ENCODE measurements at regions not wholly inside any gene's neighbourhood (a gene's known extent, or its start where the extent isn't known, plus 50 kb on each side); places are given as distances from the start of the nearest gene placed in this dataset.
"Not testable (repeated sequence)": the region's sequence is repeated elsewhere in the genome, so short reads cannot be mapped to it uniquely, and the experiment has no call there.

DNA sequence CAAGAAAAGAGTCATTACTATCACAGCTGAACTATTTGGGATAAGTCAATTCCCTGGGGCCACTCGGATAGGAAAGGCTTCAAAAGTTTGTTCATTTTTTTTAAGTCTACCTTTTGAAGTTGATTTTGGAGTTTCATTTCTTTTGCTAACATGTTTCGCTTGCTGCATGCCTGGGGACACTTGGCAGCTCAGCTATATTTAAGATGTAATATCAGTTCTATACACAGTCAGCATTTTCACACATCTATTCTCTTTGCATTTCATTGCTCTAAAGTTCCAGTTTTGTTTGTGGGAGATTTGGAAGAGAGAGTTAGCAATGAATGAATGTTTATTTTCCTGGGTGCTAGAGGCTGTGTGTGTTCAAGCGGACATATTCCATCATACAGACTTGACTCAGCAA lies 445.2 kb upstream of the GRAMD2B start:
- no peak for DNase-seq

DNA sequence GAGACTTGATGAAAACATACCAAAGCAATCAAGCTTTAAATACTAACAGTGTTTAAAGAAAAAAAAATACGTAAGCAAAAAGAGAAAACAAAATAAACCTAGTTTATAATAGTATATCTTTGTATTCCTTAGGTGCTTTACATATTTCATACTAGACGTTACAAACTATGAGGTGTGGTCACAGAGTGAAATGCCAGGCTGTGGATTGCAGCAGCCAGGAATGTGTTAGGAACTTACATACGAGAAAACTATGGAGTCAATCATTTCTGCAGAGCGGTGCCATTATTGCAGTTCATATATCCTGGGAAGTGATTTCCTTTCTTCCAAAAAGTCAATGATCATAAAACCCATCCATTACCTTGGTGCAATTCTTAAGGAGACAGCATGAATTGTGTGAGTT lies 443.6 kb upstream of the GRAMD2B start:
- DNase-seq: no peak

DNA sequence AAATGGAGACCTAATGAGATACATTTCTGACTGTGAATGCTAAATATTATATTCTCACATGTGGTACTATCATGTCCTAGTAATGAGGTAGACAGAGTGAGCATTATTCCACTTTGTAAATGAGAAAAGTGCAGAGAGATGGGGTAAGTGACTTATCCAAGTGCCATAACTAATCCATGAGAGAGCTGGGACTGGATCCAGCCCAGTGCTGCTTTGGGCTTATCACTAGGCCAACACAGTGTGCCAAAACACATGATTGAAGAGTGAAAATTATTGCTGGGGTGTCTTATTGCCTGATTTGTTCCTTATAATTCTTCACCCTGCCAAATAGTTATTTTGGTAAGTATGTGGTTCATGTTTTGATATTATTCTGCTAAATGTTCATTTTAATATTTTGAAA lies 442.2 kb upstream of the GRAMD2B start:
- no peak for DNase-seq

- DNase-seq: no peak
These were observed 435.4 kb upstream of the GRAMD2B start for GRCh38 chr5:125987677-125988255.

GRCh38 chr5:125992050-125992449 lies 431.2 kb upstream of the GRAMD2B start:
- no peak for DNase-seq

DNA sequence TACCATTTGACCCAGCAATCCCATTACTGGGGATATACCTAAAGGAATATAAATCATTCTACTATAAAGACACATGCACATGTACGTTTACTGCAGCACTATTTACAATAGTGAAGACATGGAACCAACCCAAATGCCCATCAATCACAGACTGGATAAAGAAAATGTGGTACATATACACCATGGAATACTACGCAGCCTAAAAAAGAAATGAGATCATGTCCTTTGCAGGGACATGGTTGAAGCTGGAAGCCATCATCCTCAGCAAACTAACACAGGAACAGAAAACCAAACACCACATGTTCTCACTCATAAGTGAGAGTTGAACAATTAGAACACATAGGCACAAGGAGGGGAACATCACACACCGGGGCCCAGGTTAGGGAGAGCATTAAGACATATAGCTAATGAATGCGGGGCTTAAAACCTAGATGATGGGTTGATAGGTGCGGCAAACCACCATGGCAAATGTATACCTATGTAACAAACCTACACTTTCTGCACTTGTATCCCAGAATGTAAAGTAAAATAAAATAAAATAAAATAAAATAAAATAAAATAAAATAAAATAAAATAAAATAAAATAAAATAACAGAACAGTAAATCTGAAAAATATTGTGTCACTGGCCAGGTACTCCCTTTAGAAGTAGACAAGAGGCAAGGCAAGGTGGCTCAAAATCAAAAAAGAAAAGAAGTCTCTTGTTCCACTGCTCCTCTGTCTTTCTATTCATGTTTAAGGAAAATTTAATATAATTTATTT lies 423.8 kb upstream of the GRAMD2B start:
- DNase-seq: not testable (repeated sequence)

DNA sequence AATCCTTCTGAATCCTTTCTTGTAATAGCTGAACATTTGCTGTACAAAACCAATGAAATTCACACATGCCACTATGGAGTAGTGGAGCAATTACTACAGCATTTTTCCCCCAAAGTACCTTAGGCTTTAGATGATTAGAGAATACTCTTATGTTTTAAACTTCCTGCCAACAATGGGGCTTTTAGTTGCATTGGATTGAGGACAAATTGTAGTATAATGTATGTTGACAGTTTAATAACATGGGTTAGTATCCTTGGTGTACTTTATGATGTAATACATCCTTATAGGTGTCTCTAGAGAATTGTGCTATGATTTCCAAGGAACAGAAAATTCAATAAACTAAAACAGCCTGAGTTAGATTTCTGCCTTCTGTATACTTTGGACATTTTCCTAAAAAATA lies 422.7 kb upstream of the GRAMD2B start:
- no peak for DNase-seq

DNA sequence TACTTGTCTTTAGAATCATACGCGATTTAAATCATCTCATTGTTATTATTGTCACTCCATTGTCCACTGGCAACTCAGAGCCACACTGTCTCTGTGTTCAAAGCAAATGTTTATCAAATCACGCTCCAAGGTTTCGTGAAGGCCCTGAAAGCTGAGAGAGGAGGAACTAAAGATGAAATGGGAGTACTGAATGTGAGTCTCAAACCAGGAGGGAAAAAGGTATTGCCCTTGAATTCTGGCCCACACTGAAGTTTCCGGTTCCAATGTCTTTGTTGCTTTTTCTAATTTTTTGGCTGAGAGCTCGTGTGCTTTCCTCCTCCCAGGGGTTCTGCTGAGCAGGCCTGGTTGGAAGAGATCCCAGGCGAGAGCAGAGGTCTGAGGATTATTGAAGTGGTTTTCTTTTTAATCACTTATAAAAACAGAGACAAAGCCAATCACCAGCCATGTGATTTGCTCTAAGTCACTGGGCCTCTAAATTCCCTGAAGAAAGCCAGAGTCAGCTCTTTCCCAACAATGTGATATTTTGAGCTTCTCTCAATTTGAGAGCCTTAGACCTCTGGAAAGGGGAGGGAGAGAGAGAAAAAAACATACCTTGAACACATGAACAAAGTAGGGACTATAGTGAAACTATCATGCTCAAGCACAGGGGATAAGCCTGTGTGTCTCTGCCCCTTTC lies 420.8 kb upstream of the GRAMD2B start:
- DNase-seq: peak; percentile 31

DNA sequence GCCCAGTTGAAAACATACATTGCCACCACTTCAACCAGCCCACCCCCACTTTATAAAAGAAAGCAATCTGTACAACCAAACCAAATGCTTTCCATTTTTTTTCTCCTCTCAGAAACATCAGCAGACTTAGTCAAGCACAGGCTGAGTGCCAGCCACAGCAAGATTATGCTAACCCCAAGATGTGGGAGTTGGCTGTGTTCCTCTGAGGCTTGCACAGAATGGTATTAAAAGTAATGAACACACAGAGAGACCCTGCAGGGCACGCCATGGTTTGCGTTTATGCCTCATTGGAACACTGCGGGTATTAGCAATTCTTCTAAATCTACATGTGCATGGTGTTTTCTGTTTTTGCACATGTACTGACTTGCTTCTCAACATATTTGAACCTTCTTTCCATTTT lies 419.9 kb upstream of the GRAMD2B start:
- DNase-seq: no peak

GRCh38 chr5:126004636-126005035 lies 418.6 kb upstream of the GRAMD2B start:
- DNase-seq: no peak

DNA sequence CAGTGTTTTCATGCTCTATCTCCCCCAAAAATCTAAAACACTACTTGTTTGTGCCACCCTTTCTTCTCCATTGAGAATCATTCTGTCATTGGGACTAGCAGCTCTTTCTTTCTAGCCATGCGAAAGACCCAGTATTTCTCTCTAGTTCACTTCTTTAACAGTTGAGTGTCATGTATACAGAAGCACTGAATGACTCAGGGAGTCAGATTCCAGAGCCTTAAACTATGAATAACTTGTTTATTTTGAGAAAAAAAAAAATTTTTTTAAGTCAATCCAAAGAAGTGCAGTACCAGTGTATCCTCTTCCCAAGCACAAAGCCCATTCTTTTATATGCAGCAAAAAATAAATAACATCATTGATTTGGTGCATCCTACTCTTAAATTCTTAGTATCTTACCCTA lies 415.4 kb upstream of the GRAMD2B start:
- no peak for DNase-seq

- no peak for DNase-seq
These were observed 413.6 kb upstream of the GRAMD2B start for GRCh38 chr5:126009566-126009965.

GRCh38 chr5:126011526-126011925 lies 411.7 kb upstream of the GRAMD2B start:
- not testable (repeated sequence) for DNase-seq

DNA sequence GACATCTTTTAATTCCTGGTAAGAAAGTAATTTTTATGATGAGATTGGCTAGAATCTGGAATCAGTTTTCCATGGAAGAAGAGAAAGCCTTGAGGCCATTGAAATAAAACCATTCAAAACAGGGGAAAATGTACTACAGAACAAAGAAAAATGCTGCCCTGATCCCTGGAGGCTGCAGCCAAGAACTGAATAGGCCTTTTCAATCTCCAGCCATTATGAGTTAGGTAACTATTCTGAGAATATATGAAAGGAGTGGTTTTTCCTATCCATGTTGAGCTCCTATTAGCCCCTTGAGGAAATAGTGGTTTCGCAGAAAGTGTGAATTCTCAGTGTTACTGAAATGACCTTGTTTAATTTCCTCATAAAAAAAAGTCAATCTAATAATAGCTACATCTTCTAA lies 408.5 kb upstream of the GRAMD2B start:
- no peak for DNase-seq

DNA sequence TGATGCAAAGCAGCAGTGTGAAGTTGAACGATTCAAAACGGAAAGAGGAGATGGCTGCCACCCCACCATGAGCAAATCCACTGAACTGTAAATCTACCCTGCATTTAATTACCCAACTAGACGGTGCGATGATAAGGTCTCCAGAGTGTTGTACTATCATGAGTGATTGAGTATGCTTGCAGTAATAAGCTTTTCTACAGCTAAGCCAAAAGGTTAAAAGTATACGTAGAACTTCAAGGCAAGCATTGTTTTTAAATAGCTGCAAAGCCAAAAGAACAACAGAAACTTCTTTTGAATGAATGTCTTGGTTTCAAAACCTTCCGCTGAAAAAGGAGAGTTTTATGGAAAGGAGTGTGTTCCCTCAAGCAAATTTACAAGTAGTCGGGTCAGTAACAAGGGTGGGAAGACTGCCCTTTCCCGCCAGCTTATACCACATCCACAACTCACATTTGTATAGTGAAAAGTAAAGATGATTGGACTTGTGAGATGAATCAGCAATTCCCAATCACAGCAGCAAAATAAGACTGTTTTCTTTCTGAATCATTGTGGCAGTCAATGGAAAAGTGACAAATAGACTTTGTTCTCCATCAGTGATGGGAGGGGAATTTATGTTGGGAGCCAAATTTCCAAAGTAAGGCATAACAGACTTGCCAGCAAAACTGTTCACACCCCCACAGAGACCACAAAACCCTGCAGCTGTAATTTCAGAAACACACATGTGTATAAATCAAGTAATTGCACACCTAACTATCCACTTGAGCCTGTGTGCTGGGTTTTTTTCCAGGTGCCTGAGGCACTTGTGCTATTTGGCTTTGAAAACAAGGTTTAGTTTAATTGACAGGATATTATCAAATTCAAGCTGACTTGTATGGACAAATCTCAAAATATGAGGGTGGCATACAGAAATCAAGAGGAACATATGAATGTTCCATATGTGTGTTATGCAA lies 407.7 kb upstream of the GRAMD2B start:
- no peak for DNase-seq

GRCh38 chr5:126016256-126016655 lies 407.0 kb upstream of the GRAMD2B start:
- no peak for DNase-seq

- DNase-seq: no peak
These were observed 406.1 kb upstream of the GRAMD2B start for GRCh38 chr5:126017096-126017495.

DNA sequence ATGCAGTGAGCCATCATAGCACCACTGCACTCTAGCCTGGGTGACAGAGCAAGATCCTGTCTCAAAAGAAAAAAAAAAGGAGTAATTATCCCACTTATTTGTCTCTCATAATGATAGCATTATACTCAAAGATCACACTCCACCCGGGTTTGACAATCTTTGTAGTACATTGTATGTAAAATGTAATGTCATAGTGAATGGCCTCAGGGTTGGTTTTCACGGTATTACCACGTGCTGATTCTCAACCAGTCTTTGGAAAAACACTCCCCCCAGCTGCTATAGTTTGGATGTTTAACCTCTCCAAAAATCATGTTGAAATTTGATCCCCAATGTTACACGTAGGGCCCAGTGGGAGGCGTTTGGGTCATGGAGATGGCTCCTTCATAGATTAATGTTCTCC lies 402.4 kb upstream of the GRAMD2B start:
- no peak for DNase-seq

DNA sequence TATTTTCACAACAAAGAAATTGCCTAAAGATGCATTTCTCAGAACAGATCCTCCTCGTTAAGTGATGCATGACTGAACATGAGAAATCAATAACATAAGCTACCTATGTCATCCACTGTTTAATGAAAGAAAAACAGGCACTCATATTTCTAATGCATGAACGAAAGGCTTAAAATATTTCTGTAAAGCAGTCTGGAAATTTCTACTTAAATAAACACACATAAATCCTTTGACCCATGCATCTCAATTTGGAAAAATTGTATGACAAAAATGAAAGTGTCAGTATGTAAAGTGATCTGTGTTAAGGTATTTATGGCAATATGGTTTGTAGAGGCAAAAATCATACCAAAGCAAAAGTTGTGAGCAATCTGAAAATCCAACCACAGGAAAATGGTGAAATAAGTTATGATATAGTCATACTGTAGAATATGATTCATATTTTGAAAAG lies 399.2 kb upstream of the GRAMD2B start:
- no peak for DNase-seq

GRCh38 chr5:126027149-126027548 lies 396.1 kb upstream of the GRAMD2B start:
- no peak for DNase-seq

DNA sequence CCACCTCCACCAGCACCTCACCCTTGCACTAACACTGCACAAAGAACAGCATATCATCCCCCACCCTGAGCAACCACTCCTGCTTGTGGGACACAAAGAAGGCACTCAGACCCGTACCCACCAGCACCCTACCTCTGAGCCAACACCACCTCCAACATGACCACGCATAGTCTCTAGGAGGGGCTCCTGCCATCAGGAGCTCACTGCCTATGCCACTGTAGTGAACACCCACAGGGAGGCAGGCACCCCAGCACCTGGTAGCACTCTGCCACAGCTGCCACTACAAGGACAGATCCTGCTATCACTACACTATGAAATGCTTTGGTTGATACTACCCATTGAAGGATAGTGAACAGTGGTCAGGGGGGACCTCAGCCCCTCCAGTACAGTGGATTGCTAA lies 395.6 kb upstream of the GRAMD2B start:
- no peak for DNase-seq

DNA sequence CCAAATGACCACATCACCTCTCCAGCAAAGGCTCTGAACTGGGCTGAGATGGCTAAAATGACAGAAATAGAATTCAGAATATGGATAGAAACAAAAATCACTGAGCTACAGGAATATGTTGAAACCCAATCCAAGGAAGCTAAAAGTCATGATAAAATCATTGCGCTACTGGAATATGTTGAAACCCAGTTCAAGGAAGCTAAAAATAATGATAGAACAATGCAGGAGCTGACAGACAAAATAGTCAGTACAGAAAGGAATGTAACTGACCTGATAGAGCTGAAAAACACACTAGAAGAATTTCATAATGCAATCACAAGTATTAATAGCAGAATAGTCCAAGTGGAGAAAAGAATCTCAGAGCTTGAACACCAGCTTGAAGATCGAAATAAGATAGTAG lies 394.9 kb upstream of the GRAMD2B start:
- DNase-seq: no peak

DNA sequence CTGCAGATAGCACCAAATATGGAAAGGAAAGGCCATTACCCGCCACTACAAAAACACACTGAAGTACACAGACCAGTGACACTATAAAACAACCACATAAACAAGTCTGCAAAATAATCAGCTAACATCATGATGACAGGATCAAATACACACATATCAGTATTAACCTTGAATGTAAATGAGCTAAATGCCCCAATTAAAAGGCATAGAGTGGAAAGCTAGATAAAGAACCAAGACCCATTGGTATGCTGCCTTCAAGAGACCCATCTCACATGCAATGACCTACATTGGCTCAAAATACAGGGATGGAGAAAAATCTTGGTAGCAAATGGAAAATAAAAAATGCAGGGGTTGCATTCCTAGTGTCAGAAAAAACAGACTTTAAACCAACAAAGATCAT lies 393.9 kb upstream of the GRAMD2B start:
- DNase-seq: not testable (repeated sequence)
